Activated T-helper 1 cell treated with anti-CD3 and anti-CD28 coated beads, Interleukin-12 subunit alpha, Interleukin-12 subunit beta, Interleukin-2, Interleukin-4 antibody, amounts not matched to agents 30 ng/mL and 10 ng/mL and 1 ng/mL, durations not matched to agents 14 hours and 24 hours and 36 hours (primary cell): ENCODE measurements at regions not wholly inside any gene's neighbourhood (a gene's known extent, or its start where the extent isn't known, plus 50 kb on each side); places are given as distances from the start of the nearest gene placed in this dataset.
"Not testable (repeated sequence)": the region's sequence is repeated elsewhere in the genome, so short reads cannot be mapped to it uniquely, and the experiment has no call there.

Source experiments
- DNase-seq: peaks from one replicate; pipeline ENCODE4 v3.0.0; 2021; ENCODE audit warnings: low spot score
- H3K27ac Mint-ChIP-seq: one replicate; pipeline ENCODE4 v1.8.0; 2021; ENCODE audit warnings: mild to moderate bottlenecking, mixed read lengths
- H3K27me3 Mint-ChIP-seq: one replicate; pipeline ENCODE4 v1.8.0; 2022; ENCODE audit warnings: mild to moderate bottlenecking, moderate library complexity, mixed read lengths; ENCODE audit not compliant: insufficient read depth
- H3K36me3 Mint-ChIP-seq: one replicate; pipeline ENCODE4 v1.8.0; 2021; ENCODE audit warnings: low read depth, mixed read lengths
- H3K4me1 Mint-ChIP-seq: one replicate; pipeline ENCODE4 v1.8.0; 2021; ENCODE audit warnings: low read depth, mixed read lengths
- H3K4me3 Mint-ChIP-seq: one replicate; pipeline ENCODE4 v1.8.0; 2021; ENCODE audit warnings: mild to moderate bottlenecking, moderate library complexity, mixed read lengths
- H3K9me3 Mint-ChIP-seq: one replicate; pipeline ENCODE4 v1.8.0; 2021; ENCODE audit warnings: mixed read lengths
- intact Hi-C: fragments of 100-400 bp; cut with micrococcal nuclease; formaldehyde crosslinking; loops from one replicate; pipeline ENCODE4 v1.15.1; 2024

GRCh38 chr13:78540058-78540457 lies 63.3 kb downstream of the POU4F1 start:
- H3K9me3 Mint-ChIP-seq, result no peaks in the 10 kb centered on the region

GRCh38 chr13:78526044-78526443 lies 77.3 kb downstream of the POU4F1 start:
- H3K9me3 Mint-ChIP-seq, H3K27me3 Mint-ChIP-seq, intact Hi-C loops, H3K4me1 Mint-ChIP-seq, H3K36me3 Mint-ChIP-seq, H3K27ac Mint-ChIP-seq, H3K4me3 Mint-ChIP-seq, DNase-seq: not testable (repeated sequence)

More at GRCh38 chr13:78540058-78540457, 63.3 kb downstream of the POU4F1 start:
- no peaks in the 10 kb centered on the region for H3K4me1 Mint-ChIP-seq
- H3K27me3 Mint-ChIP-seq, result peaks cover 3% of the 10 kb centered on the region
- no peak for DNase-seq
- no peak overlapping the region for H3K27ac Mint-ChIP-seq
- no peaks in the 10 kb centered on the region for H3K36me3 Mint-ChIP-seq
- intact Hi-C loops, result no loop called here
- no peak overlapping the region for H3K4me3 Mint-ChIP-seq

- H3K36me3 Mint-ChIP-seq, result no peaks in the 10 kb centered on the region
- intact Hi-C loops, result no loop called here
- no peak overlapping the region for H3K27ac Mint-ChIP-seq
- H3K4me3 Mint-ChIP-seq, result no peak overlapping the region
- H3K27me3 Mint-ChIP-seq, result no peaks in the 10 kb centered on the region
- H3K4me1 Mint-ChIP-seq, result no peaks in the 10 kb centered on the region
- no peak for DNase-seq
- no peaks in the 10 kb centered on the region for H3K9me3 Mint-ChIP-seq
Measured at GRCh38 chr13:78524936-78525335, 78.4 kb downstream of the POU4F1 start.

GRCh38 chr13:78521091-78521490 lies 82.3 kb downstream of the POU4F1 start:
- no peaks in the 10 kb centered on the region for H3K4me1 Mint-ChIP-seq
- no peaks in the 10 kb centered on the region for H3K27me3 Mint-ChIP-seq
- no peak overlapping the region for H3K4me3 Mint-ChIP-seq
- intact Hi-C loops, result no loop called here
- DNase-seq, result no peak
- H3K27ac Mint-ChIP-seq, result no peak overlapping the region
- no peaks in the 10 kb centered on the region for H3K36me3 Mint-ChIP-seq
- no peaks in the 10 kb centered on the region for H3K9me3 Mint-ChIP-seq

GRCh38 chr13:78520425-78520824 lies 82.9 kb downstream of the POU4F1 start:
- Mint-ChIP-seq H3K9me3 (no peaks in the 10 kb centered on the region), H3K36me3 (no peaks in the 10 kb centered on the region)
- intact Hi-C loops, result no loop called here

DNA sequence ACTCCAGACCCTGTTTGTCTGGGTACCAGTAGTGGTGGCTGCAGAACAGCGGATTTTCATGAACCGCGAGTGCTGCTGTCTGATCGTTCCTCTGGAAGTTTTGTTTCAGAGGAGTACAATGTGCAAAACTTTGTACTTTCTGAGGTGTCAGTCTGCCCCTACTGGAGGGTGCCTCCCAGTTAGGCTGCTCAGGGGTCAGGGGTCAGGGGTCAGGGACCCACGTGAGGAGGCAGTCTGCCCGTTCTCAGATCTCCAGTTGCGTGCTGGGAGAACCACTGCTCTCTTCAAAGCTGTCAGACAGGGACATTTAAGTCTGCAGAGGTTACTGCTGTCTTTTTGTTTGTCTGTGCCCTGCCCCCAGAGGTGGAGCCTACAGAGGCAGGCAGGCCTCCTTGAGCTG lies 84.9 kb downstream of the POU4F1 start:
- H3K4me3 Mint-ChIP-seq, DNase-seq, intact Hi-C loops, H3K27ac Mint-ChIP-seq, H3K4me1 Mint-ChIP-seq, H3K36me3 Mint-ChIP-seq, H3K27me3 Mint-ChIP-seq, H3K9me3 Mint-ChIP-seq: not testable (repeated sequence)

More at GRCh38 chr13:78520425-78520824, 82.9 kb downstream of the POU4F1 start:
- Mint-ChIP-seq H3K4me1 (no peaks in the 10 kb centered on the region), H3K27ac (no peak overlapping the region), H3K27me3 (no peaks in the 10 kb centered on the region), H3K4me3 (no peak overlapping the region)
- DNase-seq, result no peak

- Mint-ChIP-seq H3K9me3 (peaks cover 3% of the 10 kb centered on the region), H3K4me3 (no peak overlapping the region), H3K27ac (no peak overlapping the region), H3K27me3 (no peaks in the 10 kb centered on the region), H3K36me3 (no peaks in the 10 kb centered on the region), H3K4me1 (no peaks in the 10 kb centered on the region)
- intact Hi-C loops, result no loop called here
- DNase-seq, result no peak
Measured at GRCh38 chr13:78499802-78500201, 103.5 kb downstream of the POU4F1 start.

- intact Hi-C loops, result no loop called here
- no peak overlapping the region for H3K27ac Mint-ChIP-seq
- H3K4me1 Mint-ChIP-seq, result no peaks in the 10 kb centered on the region
- DNase-seq, result no peak
- H3K4me3 Mint-ChIP-seq, result no peak overlapping the region
- peaks cover 3% of the 10 kb centered on the region for H3K9me3 Mint-ChIP-seq
- no peaks in the 10 kb centered on the region for H3K27me3 Mint-ChIP-seq
- H3K36me3 Mint-ChIP-seq, result no peaks in the 10 kb centered on the region
Measured at GRCh38 chr13:78497702-78498355, 105.5 kb downstream of the POU4F1 start.

DNA sequence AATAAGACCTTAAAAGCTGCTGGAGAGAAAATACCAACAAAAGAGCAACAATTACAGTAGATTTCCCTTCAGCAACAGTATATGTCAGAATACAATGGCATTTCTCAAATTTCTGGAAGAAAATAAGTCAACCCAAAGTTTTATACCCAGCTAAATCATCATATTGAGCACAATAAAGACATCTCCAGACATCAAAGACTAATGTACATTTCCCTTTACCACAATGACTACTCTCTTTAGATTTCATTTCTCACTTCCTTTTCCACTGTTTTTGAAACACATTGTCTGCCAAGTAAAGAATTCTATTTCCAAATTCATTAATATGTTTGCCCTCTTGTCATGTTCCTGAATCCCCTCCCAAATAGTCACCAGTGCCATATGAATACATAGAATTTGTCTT lies 111.4 kb downstream of the POU4F1 start:
- DNase-seq, result no peak
- no peaks in the 10 kb centered on the region for H3K4me1 Mint-ChIP-seq
- peaks cover 9% of the 10 kb centered on the region for H3K9me3 Mint-ChIP-seq
- no peaks in the 10 kb centered on the region for H3K36me3 Mint-ChIP-seq
- H3K4me3 Mint-ChIP-seq, result no peak overlapping the region
- H3K27ac Mint-ChIP-seq, result no peak overlapping the region
- intact Hi-C loops, result no loop called here
- peaks cover 1% of the 10 kb centered on the region for H3K27me3 Mint-ChIP-seq

DNA sequence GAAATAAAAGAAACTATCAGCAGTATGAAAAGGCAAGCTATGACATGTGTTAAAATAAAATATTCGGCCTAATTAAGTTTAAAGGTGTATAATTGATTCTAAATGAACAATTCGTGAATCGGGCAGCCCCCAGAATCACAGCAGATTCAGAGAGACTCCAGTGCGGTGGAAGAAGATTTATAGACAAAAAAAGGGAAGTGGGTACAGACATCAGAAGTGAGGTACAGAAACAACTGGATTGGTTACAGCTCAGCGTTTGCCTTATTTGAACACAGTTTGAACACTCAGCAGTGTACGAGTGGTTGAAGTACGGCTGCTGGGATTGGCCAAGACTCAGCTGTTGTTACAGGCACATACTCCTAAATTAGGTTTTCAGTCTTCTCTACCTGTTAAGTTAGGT lies 113.1 kb downstream of the POU4F1 start:
- DNase-seq, H3K27me3 Mint-ChIP-seq, H3K27ac Mint-ChIP-seq, H3K36me3 Mint-ChIP-seq, H3K9me3 Mint-ChIP-seq, H3K4me3 Mint-ChIP-seq, H3K4me1 Mint-ChIP-seq, intact Hi-C loops: not testable (repeated sequence)

- Mint-ChIP-seq H3K4me1 (no peaks in the 10 kb centered on the region), H3K27ac (no peak overlapping the region), H3K36me3 (no peaks in the 10 kb centered on the region), H3K4me3 (no peak overlapping the region), H3K27me3 (peaks cover 1% of the 10 kb centered on the region), H3K9me3 (peaks cover 7% of the 10 kb centered on the region)
- no peak for DNase-seq
- intact Hi-C loops, result no loop called here
Measured at GRCh38 chr13:78487707-78488106, 115.6 kb downstream of the POU4F1 start.

DNA sequence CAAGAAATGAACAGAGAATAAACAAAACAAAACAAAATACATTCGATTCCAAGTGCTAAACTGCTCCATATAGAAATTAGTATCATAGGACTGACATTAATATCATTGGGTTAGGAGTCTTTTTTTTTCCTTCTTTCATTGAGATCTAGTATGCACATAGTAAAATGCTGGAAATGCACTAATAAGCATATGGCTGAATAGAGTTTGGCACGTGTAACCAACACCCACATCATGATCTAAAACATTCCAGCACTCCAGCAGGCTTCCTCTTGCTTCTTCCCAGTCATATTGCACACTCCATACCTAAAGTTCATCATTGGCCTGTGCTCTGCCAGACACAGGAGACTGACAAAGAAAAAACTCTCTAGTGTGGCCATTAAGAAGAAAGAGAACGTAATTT lies 117.5 kb downstream of the POU4F1 start:
- peaks cover 1% of the 10 kb centered on the region for H3K27me3 Mint-ChIP-seq
- no peak for DNase-seq
- H3K27ac Mint-ChIP-seq, result no peak overlapping the region
- no peaks in the 10 kb centered on the region for H3K4me1 Mint-ChIP-seq
- H3K36me3 Mint-ChIP-seq, result no peaks in the 10 kb centered on the region
- H3K4me3 Mint-ChIP-seq, result no peak overlapping the region
- no peaks in the 10 kb centered on the region for H3K9me3 Mint-ChIP-seq
- intact Hi-C loops, result no loop called here

DNA sequence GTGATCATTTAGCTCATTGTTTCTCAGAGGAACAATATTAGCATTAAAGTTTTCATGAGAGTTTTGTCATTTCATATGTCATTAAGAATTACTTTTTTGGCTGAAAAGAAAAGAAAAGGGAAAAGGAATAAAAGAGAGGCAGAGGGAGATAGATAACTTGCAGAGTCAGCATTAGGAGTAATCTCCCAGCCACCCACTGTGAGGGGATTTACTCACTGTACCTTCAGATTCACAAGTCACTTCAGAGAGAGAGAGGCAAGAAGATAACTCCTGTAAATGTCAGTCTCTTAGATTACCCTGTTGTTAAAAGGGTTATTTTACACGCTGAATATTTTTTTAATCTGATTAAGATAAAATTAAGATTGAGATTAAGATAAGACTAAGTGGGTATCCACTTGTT lies 125.2 kb downstream of the POU4F1 start:
- no peak overlapping the region for H3K4me3 Mint-ChIP-seq
- no peaks in the 10 kb centered on the region for H3K36me3 Mint-ChIP-seq
- no peaks in the 10 kb centered on the region for H3K4me1 Mint-ChIP-seq
- no peaks in the 10 kb centered on the region for H3K9me3 Mint-ChIP-seq
- intact Hi-C loops, result no loop called here
- no peak for DNase-seq
- no peak overlapping the region for H3K27ac Mint-ChIP-seq
- no peaks in the 10 kb centered on the region for H3K27me3 Mint-ChIP-seq

DNA sequence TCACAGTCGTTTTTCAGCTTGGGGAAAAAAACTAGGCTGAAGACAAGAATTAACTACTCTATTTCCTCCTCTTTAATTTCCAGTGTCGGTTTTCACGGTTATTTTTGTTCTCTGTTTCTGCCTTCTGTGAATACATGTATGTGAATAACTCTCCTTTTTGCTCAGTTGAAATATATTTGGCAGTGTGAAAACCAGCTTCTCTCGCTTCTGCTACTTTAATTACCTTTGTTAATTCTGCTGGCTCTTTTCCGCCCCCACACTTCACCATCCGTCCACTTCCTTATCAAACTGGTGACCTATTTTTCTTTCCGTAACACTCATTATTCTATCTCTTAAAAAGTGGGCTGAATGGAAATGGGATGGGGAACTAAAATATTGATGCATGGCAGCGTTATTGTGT lies 126.4 kb downstream of the POU4F1 start:
- intact Hi-C loops, result no loop called here
- H3K36me3 Mint-ChIP-seq, result no peaks in the 10 kb centered on the region
- H3K9me3 Mint-ChIP-seq, result no peaks in the 10 kb centered on the region
- no peak overlapping the region for H3K4me3 Mint-ChIP-seq
- H3K27me3 Mint-ChIP-seq, result no peaks in the 10 kb centered on the region
- no peaks in the 10 kb centered on the region for H3K4me1 Mint-ChIP-seq
- DNase-seq, result no peak
- no peak overlapping the region for H3K27ac Mint-ChIP-seq
